T-helper 17 cell (primary cell): ENCODE measurements at regions not wholly inside any gene's neighbourhood (a gene's known extent, or its start where the extent isn't known, plus 50 kb on each side); places are given as distances from the start of the nearest gene placed in this dataset.
A peak's percentile ranks its signal among the peaks of the same experiment; 100 is the strongest.

Source experiments
- ATAC-seq: fragments of 150-1000 bp; cut with Tn5 transposase; 2 replicates; pipeline ENCODE4 v1.10.0; 2021; ENCODE audit warnings: mild to moderate bottlenecking, moderate library complexity
- DNase-seq, 3 donors: peaks; one replicate each; pipeline versions ENCODE4 v3.0.0 to v3.0.0-alpha.2; 2020 to 2021
- H3K9me3 ChIP-seq: one replicate; pipeline ENCODE4 v1.7.0; 2013; ENCODE audit warnings: low read length, mild to moderate bottlenecking; ENCODE audit not compliant: control insufficient read depth, poor library complexity, severe bottlenecking
- H3K27ac Mint-ChIP-seq: one replicate; pipeline ENCODE4 v1.8.0; 2022; ENCODE audit warnings: mild to moderate bottlenecking, moderate library complexity, mixed read lengths
- H3K27me3 Mint-ChIP-seq: one replicate; pipeline ENCODE4 v1.8.0; 2022; ENCODE audit warnings: mixed read lengths
- H3K36me3 Mint-ChIP-seq: one replicate; pipeline ENCODE4 v1.8.0; 2022; ENCODE audit warnings: low read depth, mixed read lengths
- H3K4me1 Mint-ChIP-seq: one replicate; pipeline ENCODE4 v1.8.0; 2022; ENCODE audit warnings: mild to moderate bottlenecking, mixed read lengths
- H3K4me3 Mint-ChIP-seq: one replicate; pipeline ENCODE4 v1.8.0; 2022; ENCODE audit warnings: mild to moderate bottlenecking, moderate library complexity, mixed read lengths

DNA sequence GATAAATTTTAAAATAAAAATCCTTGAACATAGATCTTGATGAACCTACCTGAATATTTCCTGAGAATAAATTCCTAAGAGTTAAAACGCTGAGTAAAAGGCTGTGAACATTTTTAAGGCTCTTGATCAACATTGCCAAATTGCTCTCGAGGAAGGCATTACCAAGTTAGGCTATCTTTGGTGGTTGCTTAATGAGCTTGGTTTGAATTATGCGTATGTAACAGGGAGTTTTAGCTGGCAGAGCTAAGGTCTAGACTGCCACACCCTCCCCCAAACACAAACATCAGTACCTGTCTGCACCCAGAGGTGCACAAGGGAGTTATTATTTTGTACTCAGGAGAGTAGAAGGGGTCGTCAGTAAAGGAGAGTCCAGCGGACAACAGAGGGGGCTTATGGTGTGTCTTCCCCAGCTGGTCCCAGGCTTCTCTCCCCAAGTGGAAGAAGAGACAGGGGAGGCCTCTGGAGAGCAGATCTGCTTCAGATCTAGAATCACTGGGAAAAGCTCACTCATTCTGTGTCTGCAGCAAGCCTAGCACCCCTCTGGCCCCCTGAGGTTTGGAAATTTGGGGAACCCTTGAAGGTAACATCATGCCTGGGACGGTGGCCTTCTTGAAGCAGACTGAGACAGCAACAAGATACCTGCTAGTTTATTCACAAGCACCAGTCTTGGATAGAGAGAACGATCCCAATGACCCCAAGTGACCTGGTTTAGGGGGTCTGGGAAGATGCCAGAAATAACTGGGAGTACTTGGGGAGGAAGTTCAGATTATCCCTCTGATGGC, 197.2 kb upstream of the ID2 start:
- H3K27me3 Mint-ChIP-seq, result no peaks in the 10 kb centered on the region
- DNase-seq (peak in 1 of 3 donors; percentile 29), ATAC-seq (peak; percentile 51)
- H3K27ac Mint-ChIP-seq, result peak overlapping the region; percentile 100
- peaks cover 78% of the 10 kb centered on the region for H3K4me1 Mint-ChIP-seq
- H3K4me3 Mint-ChIP-seq, result peak overlapping the region; percentile 99
- H3K36me3 Mint-ChIP-seq, result peaks cover 2% of the 10 kb centered on the region
- H3K9me3 ChIP-seq, result no peaks in the 10 kb centered on the region

DNA sequence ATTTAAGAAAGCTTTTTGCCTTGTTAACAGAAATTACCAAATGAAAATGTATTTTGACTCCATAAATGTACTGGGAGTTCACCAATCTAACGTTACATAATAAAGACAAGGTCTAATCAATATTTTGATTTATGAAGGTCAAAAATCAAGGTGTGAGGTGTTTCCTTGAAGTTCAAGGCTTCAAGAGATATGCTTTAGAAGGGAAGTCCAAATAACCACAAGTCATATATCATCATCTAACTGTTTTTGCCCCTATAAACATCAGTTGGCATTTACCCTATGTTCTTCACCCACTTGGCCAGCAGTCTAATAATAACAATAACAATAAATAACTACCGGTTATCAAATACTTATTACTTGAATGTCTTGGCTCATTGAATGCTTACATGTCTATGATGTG, 196.1 kb upstream of the ID2 start:
- DNase-seq, result no peak
- H3K4me3 Mint-ChIP-seq, result peak overlapping the region; percentile 99
- ATAC-seq, result no peak
- H3K27me3 Mint-ChIP-seq, result no peaks in the 10 kb centered on the region
- H3K9me3 ChIP-seq, result no peaks in the 10 kb centered on the region
- peaks cover 74% of the 10 kb centered on the region for H3K4me1 Mint-ChIP-seq
- peak overlapping the region; percentile 100 for H3K27ac Mint-ChIP-seq
- peaks cover 2% of the 10 kb centered on the region for H3K36me3 Mint-ChIP-seq

DNA sequence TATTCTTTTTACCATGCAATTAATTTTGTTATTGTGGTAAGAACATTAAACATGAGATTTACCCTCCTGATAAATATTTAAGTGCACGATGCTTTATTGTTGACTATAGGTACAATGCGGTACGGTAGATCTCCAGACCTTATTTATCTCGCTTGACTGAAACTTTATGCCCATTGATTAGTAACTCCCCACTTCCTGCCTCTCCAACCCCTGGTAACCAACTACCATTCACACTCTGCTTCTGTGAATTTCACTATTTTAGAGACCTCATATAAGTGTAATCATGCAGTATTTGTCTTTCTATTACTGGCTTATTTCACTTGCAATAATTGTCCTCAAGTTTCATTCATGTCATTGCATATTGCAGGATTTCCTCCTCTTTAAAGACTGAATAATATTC, 195.7 kb upstream of the ID2 start:
- Mint-ChIP-seq H3K4me1 (peaks cover 72% of the 10 kb centered on the region), H3K4me3 (peak overlapping the region; percentile 99), H3K27ac (peak overlapping the region; percentile 100), H3K27me3 (no peaks in the 10 kb centered on the region), H3K36me3 (peaks cover 2% of the 10 kb centered on the region)
- no peak for DNase-seq
- ATAC-seq, result no peak
- no peaks in the 10 kb centered on the region for H3K9me3 ChIP-seq

DNA sequence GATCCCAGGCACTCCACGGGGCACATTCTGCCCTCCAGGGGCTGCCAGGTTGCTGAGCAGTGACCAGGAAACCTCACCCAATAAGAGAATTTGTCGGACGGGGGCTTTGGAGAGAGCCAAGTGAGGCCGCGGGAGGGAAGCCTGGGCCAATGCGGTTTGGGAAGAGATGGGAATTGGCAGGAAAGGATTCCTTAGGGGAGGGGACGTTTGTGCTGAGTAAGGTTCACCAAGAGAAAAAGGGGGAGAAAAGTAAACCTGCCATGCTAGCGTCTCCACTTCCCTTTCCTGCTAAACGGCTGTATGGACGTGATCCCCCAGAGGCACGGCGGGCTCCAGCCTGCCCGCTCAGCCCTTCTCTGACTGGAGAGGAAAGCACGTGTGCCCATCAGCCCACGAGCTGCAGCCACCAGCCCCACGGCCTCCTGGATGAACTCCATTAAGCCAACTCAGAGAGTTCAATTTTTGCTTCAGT, 194.4 kb upstream of the ID2 start:
- no peaks in the 10 kb centered on the region for H3K9me3 ChIP-seq
- no peaks in the 10 kb centered on the region for H3K27me3 Mint-ChIP-seq
- peak overlapping the region; percentile 100 for H3K27ac Mint-ChIP-seq
- DNase-seq (peak in 2 of 3 donors; percentile 25 to 27), ATAC-seq (peak; percentile 28)
- peaks cover 61% of the 10 kb centered on the region for H3K4me1 Mint-ChIP-seq
- H3K36me3 Mint-ChIP-seq, result peaks cover 2% of the 10 kb centered on the region
- peak overlapping the region; percentile 99 for H3K4me3 Mint-ChIP-seq

DNA sequence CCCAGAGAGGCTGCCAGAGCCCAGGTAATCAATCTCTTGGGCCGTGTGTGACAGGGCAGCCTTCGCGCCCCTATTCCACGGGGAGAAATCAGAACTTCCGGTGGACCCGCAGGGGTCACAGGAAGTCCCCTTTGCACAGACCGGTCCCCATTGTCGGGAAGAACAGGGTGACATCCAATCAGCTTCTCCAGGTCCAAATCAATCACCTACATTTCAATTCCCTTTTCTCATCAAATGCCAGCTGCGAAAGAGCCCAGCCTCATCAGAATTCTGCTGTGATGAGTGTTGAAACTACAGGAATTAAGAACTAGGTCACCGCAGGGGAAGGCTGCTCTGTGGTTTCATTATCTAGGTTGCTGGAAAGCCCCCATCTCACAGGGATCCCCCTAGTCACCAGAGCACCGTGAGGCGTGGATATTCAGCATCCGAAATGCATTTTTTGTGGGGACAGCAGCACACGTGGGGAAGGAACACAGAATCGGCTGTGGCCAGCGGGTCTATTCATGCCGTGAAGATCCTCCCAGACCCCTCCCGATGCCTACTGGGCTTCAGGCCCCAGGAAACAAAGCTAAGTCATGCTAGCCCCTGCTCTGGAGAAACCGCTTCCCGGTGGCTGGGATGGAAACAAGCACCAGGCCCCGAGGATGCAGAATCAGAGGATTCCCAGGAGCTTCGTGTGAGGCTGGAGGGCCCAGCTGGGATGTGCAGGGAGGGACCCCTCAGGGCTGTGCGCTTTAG, 193.7 kb upstream of the ID2 start:
- Mint-ChIP-seq H3K27ac (peak overlapping the region; percentile 100), H3K36me3 (peaks cover 2% of the 10 kb centered on the region), H3K4me3 (peak overlapping the region; percentile 99), H3K4me1 (peaks cover 54% of the 10 kb centered on the region), H3K27me3 (no peaks in the 10 kb centered on the region)
- DNase-seq, result peak; percentile 56 to 73 (median 65)
- no peaks in the 10 kb centered on the region for H3K9me3 ChIP-seq
- ATAC-seq, result peak; percentile 87

DNA sequence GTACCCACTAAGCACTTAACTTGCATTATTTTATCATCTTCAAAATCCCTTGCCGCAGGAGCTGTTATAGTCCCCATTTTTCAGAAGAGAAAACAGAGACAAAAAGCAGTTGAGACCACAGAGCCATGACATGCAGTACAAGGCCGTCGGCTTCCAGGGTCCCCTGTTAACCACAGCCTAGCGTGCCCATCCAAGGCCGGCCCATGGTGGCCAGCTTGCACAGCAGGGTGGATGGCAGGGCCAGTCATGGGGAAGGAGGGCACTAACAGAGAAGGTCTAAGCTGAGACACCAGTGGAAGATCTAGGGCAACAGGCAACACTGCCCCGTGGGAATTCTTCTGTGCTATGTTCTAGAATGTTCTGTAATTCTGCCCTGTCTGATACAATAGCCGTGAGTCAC, 192.6 kb upstream of the ID2 start:
- Mint-ChIP-seq H3K27me3 (no peaks in the 10 kb centered on the region), H3K4me1 (peaks cover 51% of the 10 kb centered on the region), H3K4me3 (peak overlapping the region; percentile 99), H3K27ac (peak overlapping the region; percentile 100), H3K36me3 (peaks cover 2% of the 10 kb centered on the region)
- ATAC-seq, result no peak
- no peak for DNase-seq
- H3K9me3 ChIP-seq, result no peaks in the 10 kb centered on the region

DNA sequence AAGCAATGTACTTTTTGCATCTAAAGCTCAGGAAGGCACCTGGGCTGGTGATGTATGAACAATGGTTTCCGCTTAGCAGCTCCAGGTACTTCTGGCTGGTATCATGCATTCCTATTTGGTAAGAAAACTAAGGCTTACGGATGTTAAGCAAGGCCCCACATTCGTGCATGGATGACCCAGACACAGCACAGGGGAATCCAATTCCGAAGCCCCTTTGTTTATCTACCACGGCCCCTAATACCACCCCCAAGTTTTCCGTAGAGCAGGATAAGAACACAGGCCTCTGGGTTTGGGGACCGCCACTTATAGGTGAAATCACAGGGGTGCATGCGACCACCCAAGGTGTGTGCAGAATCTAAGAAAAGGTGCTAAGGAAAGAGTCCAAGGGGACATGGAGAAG, 192.1 kb upstream of the ID2 start:
- Mint-ChIP-seq H3K27ac (peak overlapping the region; percentile 100), H3K4me1 (peaks cover 51% of the 10 kb centered on the region), H3K36me3 (peaks cover 2% of the 10 kb centered on the region), H3K27me3 (no peaks in the 10 kb centered on the region), H3K4me3 (peak overlapping the region; percentile 99)
- no peak for ATAC-seq
- no peak for DNase-seq
- no peaks in the 10 kb centered on the region for H3K9me3 ChIP-seq

DNA sequence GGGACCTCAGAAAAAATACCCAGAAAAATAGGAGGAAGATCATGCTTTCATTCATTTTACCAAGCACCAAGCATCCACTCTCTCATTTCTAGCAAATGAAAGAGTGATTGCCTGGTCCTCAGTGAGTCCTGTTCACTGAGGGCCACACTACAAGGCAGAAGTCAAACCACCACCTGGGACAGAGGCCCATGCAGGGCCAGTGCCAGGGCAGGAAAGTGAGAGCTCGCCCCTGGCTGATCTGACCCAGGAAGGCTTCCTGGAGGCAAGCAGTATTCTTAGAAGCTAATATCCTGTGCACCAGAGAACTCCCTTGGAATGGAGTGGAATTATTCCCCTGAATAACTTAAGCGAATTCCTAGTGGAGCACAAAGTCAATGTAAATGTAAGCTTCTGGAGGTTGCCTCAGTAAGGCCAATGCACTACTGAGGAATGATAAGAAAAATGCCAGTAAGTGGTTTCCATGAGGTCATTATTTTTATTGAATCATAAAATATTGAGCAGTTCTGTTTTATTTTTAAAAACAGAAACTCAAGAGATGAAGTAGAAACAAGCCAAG, 191.6 kb upstream of the ID2 start:
- H3K4me3 Mint-ChIP-seq, result peak overlapping the region; percentile 99
- no peak for DNase-seq
- ATAC-seq, result no peak
- H3K4me1 Mint-ChIP-seq, result peaks cover 50% of the 10 kb centered on the region
- no peaks in the 10 kb centered on the region for H3K27me3 Mint-ChIP-seq
- H3K27ac Mint-ChIP-seq, result peak overlapping the region; percentile 100
- H3K9me3 ChIP-seq, result no peaks in the 10 kb centered on the region
- H3K36me3 Mint-ChIP-seq, result peaks cover 2% of the 10 kb centered on the region

DNA sequence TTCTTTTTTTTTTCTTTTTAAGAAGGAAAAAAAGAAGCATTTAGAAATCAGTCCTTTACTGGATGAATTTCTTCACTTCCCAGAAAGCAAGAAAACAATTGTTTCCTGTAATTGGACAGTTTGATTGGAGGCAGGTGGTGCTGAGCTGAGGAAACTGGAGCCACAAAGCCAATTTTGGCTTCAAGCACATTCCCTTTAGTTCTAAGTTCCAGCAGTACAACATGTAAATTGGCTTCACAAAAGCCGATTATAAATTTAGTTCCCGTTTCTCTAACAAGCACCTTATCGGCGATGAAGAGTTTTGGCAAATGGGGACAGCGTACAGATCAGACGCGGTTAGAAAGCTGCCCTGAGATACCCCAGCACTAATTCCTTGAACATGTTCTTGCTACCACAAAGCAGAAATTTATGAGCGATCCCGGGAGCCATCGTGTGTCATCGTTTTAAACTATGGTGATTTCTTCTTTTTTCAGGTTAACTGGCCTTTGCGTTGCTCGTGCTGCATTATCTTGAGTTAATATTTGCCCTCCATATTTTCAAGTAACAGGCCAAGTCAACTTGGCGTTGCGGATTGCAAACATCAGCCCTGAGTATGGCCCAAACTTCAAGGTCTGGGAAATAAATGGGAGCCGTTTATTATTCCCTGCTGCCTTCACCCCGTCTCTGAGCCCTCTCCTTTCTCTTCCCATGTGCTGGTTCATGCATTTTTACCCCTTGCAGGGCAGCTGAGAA, 190.4 kb upstream of the ID2 start:
- H3K4me1 Mint-ChIP-seq, result peaks cover 44% of the 10 kb centered on the region
- DNase-seq (no peak), ATAC-seq (no peak)
- H3K4me3 Mint-ChIP-seq, result no peak overlapping the region
- H3K9me3 ChIP-seq, result no peaks in the 10 kb centered on the region
- H3K27ac Mint-ChIP-seq, result peak overlapping the region; percentile 100
- H3K36me3 Mint-ChIP-seq, result peaks cover 2% of the 10 kb centered on the region
- no peaks in the 10 kb centered on the region for H3K27me3 Mint-ChIP-seq

DNA sequence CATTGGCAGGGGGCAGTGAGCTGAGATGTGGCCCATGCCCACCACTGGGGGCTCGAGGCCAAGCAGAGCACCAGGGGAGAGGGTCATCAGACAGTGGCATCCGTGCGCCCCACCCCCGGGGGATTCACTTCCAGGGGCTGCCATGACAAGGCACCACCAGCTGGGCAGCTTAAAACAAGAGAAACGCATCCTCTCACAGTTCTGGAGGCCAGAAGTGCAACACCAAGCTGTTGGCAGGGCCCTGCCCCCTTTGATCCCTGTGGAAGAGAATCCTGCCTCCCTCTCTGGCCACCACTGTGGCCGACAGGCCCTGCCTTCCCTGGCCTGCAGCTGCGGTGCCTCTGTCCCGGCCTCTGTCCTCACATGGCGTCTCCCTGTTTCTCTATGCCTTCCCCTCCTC, 187.7 kb upstream of the ID2 start:
- H3K27ac Mint-ChIP-seq, result peak overlapping the region; percentile 91
- H3K4me1 Mint-ChIP-seq, result peaks cover 33% of the 10 kb centered on the region

DNA sequence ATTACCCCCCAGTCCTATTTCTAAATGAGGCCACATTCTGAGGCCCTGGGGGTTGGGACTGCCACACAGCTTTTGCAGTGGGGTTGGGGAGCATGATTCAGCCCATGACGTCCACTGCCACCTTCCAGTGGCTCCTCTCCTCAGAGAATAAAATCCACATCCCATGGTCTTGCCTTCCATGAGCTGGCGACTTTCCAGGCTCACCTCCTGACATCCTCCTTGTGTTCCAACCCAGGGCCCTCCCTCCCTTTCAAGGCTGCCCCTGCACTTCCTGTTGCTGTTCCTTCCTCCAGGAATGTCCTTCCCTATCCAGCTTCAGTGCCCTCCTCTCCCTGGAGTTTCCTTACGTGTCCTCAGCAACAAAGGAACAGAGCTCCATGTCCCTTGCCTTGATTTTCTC, 187.3 kb upstream of the ID2 start:
- H3K9me3 ChIP-seq, result no peaks in the 10 kb centered on the region
- peaks cover 29% of the 10 kb centered on the region for H3K4me1 Mint-ChIP-seq
- H3K36me3 Mint-ChIP-seq, result no peaks in the 10 kb centered on the region
- peak overlapping the region; percentile 91 for H3K27ac Mint-ChIP-seq
- peak overlapping the region; percentile 58 for H3K4me3 Mint-ChIP-seq
- no peaks in the 10 kb centered on the region for H3K27me3 Mint-ChIP-seq
- ATAC-seq, result no peak
- DNase-seq, result no peak

More for the DNA sequence above, 187.7 kb upstream of the ID2 start:
- Mint-ChIP-seq H3K36me3 (no peaks in the 10 kb centered on the region), H3K27me3 (no peaks in the 10 kb centered on the region), H3K4me3 (no peak overlapping the region)
- no peak for ATAC-seq
- no peaks in the 10 kb centered on the region for H3K9me3 ChIP-seq
- no peak for DNase-seq

DNA sequence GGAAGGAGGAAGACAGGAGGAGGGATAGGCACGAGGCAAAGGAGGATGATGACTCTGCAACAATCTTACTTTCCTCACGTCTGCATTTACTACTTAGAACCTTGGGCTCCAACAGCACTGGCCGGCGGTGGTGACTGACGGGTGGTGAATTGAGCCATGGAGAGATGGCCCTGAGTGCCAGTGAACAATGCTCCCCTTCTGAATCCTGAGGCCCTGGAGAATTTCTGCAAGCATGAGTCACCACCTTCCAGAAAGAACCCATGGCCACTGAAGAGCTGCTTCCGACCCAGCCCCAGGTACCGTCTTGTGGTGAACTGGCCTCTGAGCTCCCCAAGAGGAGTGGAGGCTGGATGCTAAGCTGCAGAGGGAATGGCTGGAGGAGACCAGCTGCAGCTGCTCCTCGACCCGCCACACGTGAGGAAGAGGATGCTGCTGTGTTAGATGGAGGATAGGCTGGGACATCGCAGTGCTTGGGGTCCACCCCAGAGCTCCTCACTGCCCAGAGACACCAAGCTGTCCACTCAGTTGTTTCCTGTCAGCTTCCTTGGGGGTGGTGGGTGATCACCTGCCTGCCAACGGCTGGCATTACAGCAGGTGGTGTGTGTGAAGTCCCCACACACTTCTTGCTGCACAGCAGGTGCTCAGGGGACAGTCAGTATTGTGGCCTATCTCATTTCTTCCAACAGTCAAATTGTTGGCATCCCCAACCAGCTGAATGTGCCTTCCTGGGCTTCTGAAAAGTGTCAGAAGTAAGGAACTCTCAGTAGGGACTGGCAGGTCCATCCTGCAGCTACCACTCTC, 186.5 kb upstream of the ID2 start:
- peak overlapping the region; percentile 91 for H3K27ac Mint-ChIP-seq
- H3K9me3 ChIP-seq, result no peaks in the 10 kb centered on the region
- H3K36me3 Mint-ChIP-seq, result no peaks in the 10 kb centered on the region
- H3K4me1 Mint-ChIP-seq, result peaks cover 27% of the 10 kb centered on the region
- no peaks in the 10 kb centered on the region for H3K27me3 Mint-ChIP-seq
- DNase-seq (no peak), ATAC-seq (no peak)
- H3K4me3 Mint-ChIP-seq, result peak overlapping the region; percentile 58
